Uterus (tissue), 3 donors: ENCODE measurements at regions not wholly inside any gene's neighbourhood (a gene's known extent, or its start where the extent isn't known, plus 50 kb on each side); places are given as distances from the start of the nearest gene placed in this dataset.

Experiments used
- DNase-seq, 2 donors: peaks; one replicate each; pipeline ENCODE4 v3.0.0-alpha.2; 2019 to 2020
- H3K27ac ChIP-seq, 2 donors: fragments of 200-600 bp; sonication (generic); 1 replicate in 1 of 2; 2 replicates in 1 of 2; pipeline ENCODE4 v1.5.1; 2016 to 2018
- H3K27me3 ChIP-seq, 2 donors: fragments of 200-600 bp; sonication (generic); one replicate each; pipeline ENCODE4 v1.5.1; 2018 to 2019; ENCODE audit warnings: control low read depth in 1 of 2
- H3K36me3 ChIP-seq, 2 donors: fragments of 200-600 bp; sonication (generic); one replicate each; pipeline ENCODE4 v1.5.1; 2019; ENCODE audit warnings: control low read depth in 1 of 2
- H3K4me1 ChIP-seq, 2 donors: fragments of 200-600 bp; sonication (generic); one replicate each; pipeline ENCODE4 v1.5.1; 2018 to 2019; ENCODE audit warnings: control low read depth in 1 of 2
- H3K4me3 ChIP-seq, 2 donors: fragments of 200-600 bp; sonication (generic); 1 replicate in 1 of 2; 2 replicates in 1 of 2; pipeline ENCODE4 v1.5.1; 2018 to 2019; ENCODE audit warnings: mild to moderate bottlenecking in 1 of 2
- H3K9me3 ChIP-seq, 2 donors: fragments of 200-600 bp; sonication (generic); one replicate each; pipeline ENCODE4 v1.5.1; 2019; ENCODE audit warnings: control low read depth in 1 of 2
- CTCF ChIP-seq, 4 experiments: fragments of 200-600 bp in 2 of 4; fragments of 450-650 bp in 2 of 4; sonication (generic) in 2 of 4; IDR thresholded peaks; one replicate each; pipeline ENCODE4 v1.5.1; 2016 to 2019; ENCODE audit warnings: antibody characterized with exemption in 4 of 4, mild to moderate bottlenecking in 2 of 4, moderate library complexity in 1 of 4
- POLR2A ChIP-seq, 2 donors: fragments of 450-650 bp; IDR thresholded peaks; one replicate each; pipeline ENCODE4 v1.6.1; 2016; ENCODE audit warnings: antibody characterized with exemption in 2 of 2, mild to moderate bottlenecking in 1 of 2, moderate library complexity in 1 of 2
- intact Hi-C: fragments of 100-400 bp; cut with DNase I; formaldehyde crosslinking; loops from one replicate; pipeline ENCODE4 v1.15.1; 2023; ENCODE audit warnings: low total_unique reads
- donor health status: DM: yes; HTN: yes; CAD: no.

GRCh38 chr2:133838642-133839365, 270.5 kb upstream of the NCKAP5 start:
- no peak for DNase-seq
- no peaks in the 10 kb centered on the region for H3K4me1 ChIP-seq
- no peak for TF ChIP-seq CTCF (IDR thresholded peaks at IDR 0.05)
- no peak for TF ChIP-seq POLR2A (IDR thresholded peaks at IDR 0.05)

GRCh38 chr2:133839677-133840076, 271.4 kb upstream of the NCKAP5 start:
- H3K36me3 ChIP-seq, result no peaks in the 10 kb centered on the region
- TF ChIP-seq CTCF (IDR thresholded peaks at IDR 0.05), result no peak
- no peak for TF ChIP-seq POLR2A (IDR thresholded peaks at IDR 0.05)
- intact Hi-C loops, result no loop called here
- no peak for DNase-seq
- no peaks in the 10 kb centered on the region for H3K4me1 ChIP-seq
- H3K4me3 ChIP-seq, result no peak overlapping the region
- no peaks in the 10 kb centered on the region for H3K27me3 ChIP-seq
- H3K27ac ChIP-seq, result no peak overlapping the region
- H3K9me3 ChIP-seq, result no peaks in the 10 kb centered on the region

More at GRCh38 chr2:133838642-133839365, 270.5 kb upstream of the NCKAP5 start:
- Histone ChIP-seq H3K27me3 (no peaks in the 10 kb centered on the region), H3K4me3 (no peak overlapping the region), H3K9me3 (no peaks in the 10 kb centered on the region), H3K27ac (no peak overlapping the region), H3K36me3 (no peaks in the 10 kb centered on the region)
- intact Hi-C loops, result no loop called here

GRCh38 chr2:133840761-133841160, 272.5 kb upstream of the NCKAP5 start:
- no peaks in the 10 kb centered on the region for H3K4me1 ChIP-seq
- TF ChIP-seq POLR2A (IDR thresholded peaks at IDR 0.05), result no peak
- TF ChIP-seq CTCF (IDR thresholded peaks at IDR 0.05), result no peak

DNA sequence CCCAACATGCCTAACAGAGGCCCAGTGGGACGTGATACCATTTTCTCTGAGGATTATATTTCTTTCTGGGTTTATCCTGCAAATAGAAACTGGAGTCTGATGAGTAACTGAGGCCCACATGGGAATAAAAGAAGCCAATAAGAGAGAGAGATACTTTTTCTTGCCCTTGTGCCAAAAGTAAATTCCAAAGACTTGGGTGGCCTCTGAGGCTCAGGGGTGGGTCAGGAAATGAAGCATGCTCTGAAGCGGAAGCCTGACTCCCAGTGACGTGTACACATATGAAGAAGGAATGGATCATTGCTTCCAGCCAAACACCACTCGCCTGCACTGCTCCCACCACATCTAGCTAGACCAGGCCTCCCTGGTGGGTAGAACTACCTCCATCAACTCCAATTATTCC, 273.6 kb upstream of the NCKAP5 start:
- intact Hi-C loops, result no loop called here
- TF ChIP-seq POLR2A (IDR thresholded peaks at IDR 0.05) (no peak), CTCF (IDR thresholded peaks at IDR 0.05) (no peak)
- Histone ChIP-seq H3K4me1 (no peaks in the 10 kb centered on the region), H3K27me3 (no peaks in the 10 kb centered on the region), H3K27ac (no peak overlapping the region), H3K9me3 (no peaks in the 10 kb centered on the region), H3K36me3 (no peaks in the 10 kb centered on the region), H3K4me3 (no peak overlapping the region)
- DNase-seq, result no peak

More at GRCh38 chr2:133840761-133841160, 272.5 kb upstream of the NCKAP5 start:
- no peaks in the 10 kb centered on the region for H3K27me3 ChIP-seq
- no peak overlapping the region for H3K27ac ChIP-seq
- H3K36me3 ChIP-seq, result no peaks in the 10 kb centered on the region
- no peaks in the 10 kb centered on the region for H3K9me3 ChIP-seq
- intact Hi-C loops, result no loop called here
- H3K4me3 ChIP-seq, result no peak overlapping the region
- DNase-seq, result no peak

- H3K36me3 ChIP-seq, result no peaks in the 10 kb centered on the region
- no peak overlapping the region for H3K4me3 ChIP-seq
- DNase-seq, result no peak
- no peak overlapping the region for H3K27ac ChIP-seq
- H3K27me3 ChIP-seq, result no peaks in the 10 kb centered on the region
- intact Hi-C loops, result no loop called here
- H3K9me3 ChIP-seq, result no peaks in the 10 kb centered on the region
- TF ChIP-seq POLR2A (IDR thresholded peaks at IDR 0.05) (no peak), CTCF (IDR thresholded peaks at IDR 0.05) (no peak)
- H3K4me1 ChIP-seq, result no peaks in the 10 kb centered on the region
These were observed 274.2 kb upstream of the NCKAP5 start for GRCh38 chr2:133842446-133842845.
